Endothelial cell (in vitro differentiated cells): ENCODE measurements at regions not wholly inside any gene's neighbourhood (a gene's known extent, or its start where the extent isn't known, plus 50 kb on each side); places are given as distances from the start of the nearest gene placed in this dataset.

ENCODE experiments used
- DNase-seq: peaks from one replicate; pipeline ENCODE4 v3.0.0; 2021; ENCODE audit warnings: low spot score
- H3K27ac Mint-ChIP-seq: one replicate; pipeline ENCODE4 v1.8.0; 2021; ENCODE audit warnings: mixed read lengths, inconsistent platforms; ENCODE audit not compliant: unreplicated experiment
- H3K27me3 Mint-ChIP-seq: one replicate; pipeline ENCODE4 v1.8.0; 2021; ENCODE audit warnings: mild to moderate bottlenecking, moderate library complexity, mixed read lengths, inconsistent platforms; ENCODE audit not compliant: unreplicated experiment
- H3K36me3 Mint-ChIP-seq: one replicate; pipeline ENCODE4 v1.8.0; 2021; ENCODE audit warnings: mild to moderate bottlenecking, low read depth, mixed read lengths, inconsistent platforms; ENCODE audit not compliant: unreplicated experiment
- H3K4me1 Mint-ChIP-seq: one replicate; pipeline ENCODE4 v1.8.0; 2021; ENCODE audit warnings: mild to moderate bottlenecking, mixed read lengths, inconsistent platforms; ENCODE audit not compliant: unreplicated experiment
- H3K4me3 Mint-ChIP-seq: one replicate; pipeline ENCODE4 v1.8.0; 2021; ENCODE audit warnings: mild to moderate bottlenecking, mixed read lengths, inconsistent platforms; ENCODE audit not compliant: unreplicated experiment
- H3K9me3 Mint-ChIP-seq: one replicate; pipeline ENCODE4 v1.8.0; 2021; ENCODE audit warnings: mixed read lengths, inconsistent platforms; ENCODE audit not compliant: unreplicated experiment
- CTCF ChIP-seq: fragments of 200-600 bp; sonication (generic); IDR thresholded peaks from one replicate; pipeline ENCODE4 v1.5.0; 2021; ENCODE audit warnings: antibody characterized with exemption; ENCODE audit not compliant: unreplicated experiment

- no peaks in the 10 kb centered on the region for H3K9me3 Mint-ChIP-seq
- peaks cover 3% of the 10 kb centered on the region for H3K4me1 Mint-ChIP-seq
- TF ChIP-seq CTCF, result no peak
- H3K36me3 Mint-ChIP-seq, result no peaks in the 10 kb centered on the region
- H3K27me3 Mint-ChIP-seq, result no peaks in the 10 kb centered on the region
- H3K27ac Mint-ChIP-seq, result no peak overlapping the region
- peak; percentile 15 for DNase-seq
- no peak overlapping the region for H3K4me3 Mint-ChIP-seq
Observed at GRCh38 chr15:83396101-83396500, 51.0 kb upstream of the SH3GL3 start.
